Kidney (tissue), 13 donors: ENCODE measurements at regions not wholly inside any gene's neighbourhood (a gene's known extent, or its start where the extent isn't known, plus 50 kb on each side); places are given as distances from the start of the nearest gene placed in this dataset.
A peak's percentile ranks its signal among the peaks of the same experiment; 100 is the strongest.

Experiments used
- DNase-seq, 5 donors: peaks; one replicate each; pipeline ENCODE4 v3.0.0-alpha.2; 2013 to 2020
- FAIRE-seq: peaks from 2 replicates; lab custom pipeline; 2012; peaks lifted over from hg19 to GRCh38; lab: Jason Lieb, UNC
- H3K27ac ChIP-seq, 2 donors: one replicate each; pipeline ENCODE4 v1.7.0; 2013; ENCODE audit warnings: low read depth in 2 of 2, low read length in 2 of 2, inconsistent platforms in 1 of 2
- H3K27me3 ChIP-seq: one replicate; pipeline ENCODE4 v1.7.1; 2013; ENCODE audit warnings: low read length, inconsistent platforms; ENCODE audit not compliant: control insufficient read depth, insufficient read depth
- H3K36me3 ChIP-seq, 3 donors: one replicate each; pipeline versions ENCODE4 v1.7.0 to v1.7.1; 2013; ENCODE audit warnings: low read length in 3 of 3, control low read depth in 1 of 3, inconsistent platforms in 1 of 3; ENCODE audit not compliant: insufficient read depth in 3 of 3, control insufficient read depth in 2 of 3
- H3K4me1 ChIP-seq, 3 donors: one replicate each; pipeline versions ENCODE4 v1.7.0 to v1.7.1; 2013; ENCODE audit warnings: low read length in 3 of 3, inconsistent platforms in 1 of 3, low read depth in 1 of 3; ENCODE audit not compliant: control insufficient read depth in 2 of 3, insufficient read depth in 2 of 3
- H3K4me3 ChIP-seq, 3 donors: one replicate each; pipeline versions ENCODE4 v1.7.0 to v1.8.1; 2013; ENCODE audit warnings: low read length in 3 of 3, control low read depth in 1 of 3, inconsistent platforms in 1 of 3
- H3K9ac ChIP-seq, 3 donors: one replicate each; pipeline versions ENCODE4 v1.7.0 to v1.7.1; 2013; ENCODE audit warnings: low read length in 3 of 3, control low read depth in 1 of 3, inconsistent platforms in 1 of 3
- H3K9me3 ChIP-seq, 3 donors: one replicate each; pipeline versions ENCODE4 v1.7.0 to v1.7.1; 2013; ENCODE audit warnings: low read length in 3 of 3, control low read depth in 1 of 3, inconsistent platforms in 1 of 3; ENCODE audit not compliant: control insufficient read depth in 2 of 3, insufficient read depth in 1 of 3
- intact Hi-C: fragments of 100-400 bp; cut with DNase I; formaldehyde crosslinking; loops from one replicate; pipeline ENCODE4 v1.11.1; 2022
- TF ChIP-seq, protein P1 (sequence below): IDR thresholded peaks from 3 replicates; pipeline ENCODE4 v1.5.1; 2012; ENCODE audit warnings: mild to moderate bottlenecking, moderate library complexity, borderline replicate concordance; ENCODE audit not compliant: insufficient read depth; ENCODE audit errors: extremely low read depth
- donor health status: control.
- donor health status: control.
- donor health status: control.
- donor health status: control.
- donor health status: control.
- donor health status: DM: yes; HTN: yes; CAD: no.
- donor health status: Normal renal cell carcinoma (clear cell type).

- Histone ChIP-seq H3K9me3 (peaks cover 0 to 5% (median 0%) of the 10 kb centered on the region in 3 donors), H3K36me3 (no peaks in the 10 kb centered on the region), H3K9ac (no peak overlapping the region), H3K27me3 (no peaks in the 10 kb centered on the region), H3K4me1 (no peaks in the 10 kb centered on the region), H3K27ac (no peak overlapping the region), H3K4me3 (no peak overlapping the region)
- FAIRE-seq (no peak), DNase-seq (no peak)
- TF ChIP-seq, protein P1, sequence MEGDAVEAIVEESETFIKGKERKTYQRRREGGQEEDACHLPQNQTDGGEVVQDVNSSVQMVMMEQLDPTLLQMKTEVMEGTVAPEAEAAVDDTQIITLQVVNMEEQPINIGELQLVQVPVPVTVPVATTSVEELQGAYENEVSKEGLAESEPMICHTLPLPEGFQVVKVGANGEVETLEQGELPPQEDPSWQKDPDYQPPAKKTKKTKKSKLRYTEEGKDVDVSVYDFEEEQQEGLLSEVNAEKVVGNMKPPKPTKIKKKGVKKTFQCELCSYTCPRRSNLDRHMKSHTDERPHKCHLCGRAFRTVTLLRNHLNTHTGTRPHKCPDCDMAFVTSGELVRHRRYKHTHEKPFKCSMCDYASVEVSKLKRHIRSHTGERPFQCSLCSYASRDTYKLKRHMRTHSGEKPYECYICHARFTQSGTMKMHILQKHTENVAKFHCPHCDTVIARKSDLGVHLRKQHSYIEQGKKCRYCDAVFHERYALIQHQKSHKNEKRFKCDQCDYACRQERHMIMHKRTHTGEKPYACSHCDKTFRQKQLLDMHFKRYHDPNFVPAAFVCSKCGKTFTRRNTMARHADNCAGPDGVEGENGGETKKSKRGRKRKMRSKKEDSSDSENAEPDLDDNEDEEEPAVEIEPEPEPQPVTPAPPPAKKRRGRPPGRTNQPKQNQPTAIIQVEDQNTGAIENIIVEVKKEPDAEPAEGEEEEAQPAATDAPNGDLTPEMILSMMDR = no peak
- intact Hi-C loops = no loop called here
Observed at GRCh38 chr5:37940931-37941623, 101.2 kb upstream of the GDNF start.

DNA sequence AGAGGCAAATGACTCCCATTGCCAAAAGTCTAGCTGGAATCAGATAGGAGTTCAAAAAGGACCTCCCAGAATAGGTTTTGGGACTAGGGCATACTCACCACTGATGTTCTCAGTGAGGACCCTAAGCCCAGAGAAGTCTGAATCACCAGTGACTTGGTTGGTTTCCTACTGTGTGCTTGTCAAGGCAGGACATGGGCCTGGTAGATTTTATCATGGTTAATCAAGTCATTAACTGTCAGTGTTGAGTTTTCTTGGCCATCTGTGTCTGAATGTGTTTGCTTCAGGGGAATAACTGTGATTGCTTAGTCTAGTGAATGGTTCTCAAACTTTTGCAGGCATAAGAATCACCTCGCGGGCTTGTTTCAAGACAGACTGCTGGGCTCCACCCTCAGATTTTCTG lies 99.0 kb upstream of the GDNF start:
- intact Hi-C loops = no loop called here
- H3K4me1 ChIP-seq = no peaks in the 10 kb centered on the region
- H3K9me3 ChIP-seq = peaks cover 0 to 5% (median 0%) of the 10 kb centered on the region in 3 donors
- H3K36me3 ChIP-seq = no peaks in the 10 kb centered on the region
- no peak overlapping the region for H3K27ac ChIP-seq
- TF ChIP-seq, protein P1 = no peak
- FAIRE-seq (no peak), DNase-seq (no peak)
- H3K9ac ChIP-seq = no peak overlapping the region
- no peak overlapping the region for H3K4me3 ChIP-seq
- H3K27me3 ChIP-seq = no peaks in the 10 kb centered on the region

DNA sequence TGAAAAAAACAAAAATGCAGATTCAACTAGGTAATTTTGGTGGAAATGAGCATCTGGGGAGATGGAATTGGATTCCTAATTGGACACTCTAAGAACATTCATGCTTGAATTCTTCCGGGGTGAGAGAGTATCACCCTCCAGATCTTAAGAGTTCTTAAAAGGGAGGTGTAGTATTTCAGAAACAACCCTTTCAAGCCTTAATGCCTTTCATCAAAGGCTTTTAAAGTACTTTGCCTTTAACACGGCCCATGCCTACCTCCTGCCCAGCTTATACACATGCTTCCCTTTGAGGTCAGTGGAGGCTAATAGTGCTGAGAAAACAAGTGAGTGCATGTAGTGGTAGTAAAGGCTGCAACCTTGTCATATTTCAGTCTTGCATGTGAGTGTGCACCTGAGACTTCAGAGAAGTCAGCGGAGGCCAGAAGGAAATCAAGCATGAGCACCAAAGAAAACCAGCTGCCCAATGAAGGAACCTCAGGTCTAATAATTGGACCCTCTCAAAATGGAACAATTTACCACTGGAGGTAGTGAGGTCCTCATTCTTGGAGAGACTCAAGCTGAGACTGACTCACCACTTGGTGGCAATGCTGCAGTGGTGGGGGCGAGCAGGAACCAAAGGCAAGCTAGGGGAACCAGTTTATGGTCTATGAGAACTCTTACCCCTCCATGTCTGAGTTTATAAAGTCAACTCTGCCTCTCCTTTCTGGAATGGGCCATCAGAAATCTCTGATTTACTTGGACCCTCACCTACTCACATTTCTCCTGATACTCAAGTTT lies 98.4 kb upstream of the GDNF start:
- FAIRE-seq (no peak), DNase-seq (peak in 3 of 5 donors; percentile 18 to 59 (median 58))
- intact Hi-C loops = no loop called here
- Histone ChIP-seq H3K27me3 (no peaks in the 10 kb centered on the region), H3K4me1 (no peaks in the 10 kb centered on the region), H3K36me3 (no peaks in the 10 kb centered on the region), H3K9me3 (peaks cover 0 to 5% (median 0%) of the 10 kb centered on the region in 3 donors), H3K9ac (no peak overlapping the region), H3K4me3 (no peak overlapping the region), H3K27ac (no peak overlapping the region)
- TF ChIP-seq, protein P1 = no peak
